ENCODE measurements at regions not wholly inside any gene's neighbourhood (a gene's known extent, or its start where the extent isn't known, plus 50 kb on each side); places are given as distances from the start of the nearest gene placed in this dataset.

DNA sequence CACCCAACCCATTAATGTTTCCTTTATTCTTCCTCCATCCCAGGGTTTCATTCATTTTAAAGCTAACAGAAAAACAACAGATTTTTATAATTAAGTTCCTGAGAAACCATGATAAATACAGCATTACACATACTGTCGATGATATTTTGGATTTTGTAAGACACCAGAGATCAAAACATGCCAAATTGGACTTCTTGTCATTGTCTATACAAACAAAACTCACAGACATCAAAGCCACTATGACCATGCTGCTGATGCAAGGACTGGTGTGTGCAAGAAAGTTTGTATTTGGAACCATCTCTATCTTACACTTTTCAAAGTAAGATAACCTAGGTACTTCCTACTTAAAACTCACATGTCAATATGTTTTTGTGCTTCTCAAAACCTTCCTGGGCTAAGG lies 294.0 kb upstream of the UGT8 start:
- H3F3A ChIP-seq (ENCODE audit: insufficient read depth, low read length, poor library complexity, severe bottlenecking) = no peaks in the 10 kb centered on the region
- no peaks in the 10 kb centered on the region for H3K27me3 ChIP-seq (ENCODE audit: insufficient read depth, low read depth, low read length)
- H3K9ac ChIP-seq (ENCODE audit: low read length) = no peak overlapping the region
- H2AFZ ChIP-seq (ENCODE audit: low read depth, low read length) = no peak overlapping the region
- no peak overlapping the region for H3K27ac ChIP-seq (ENCODE audit: low read length)
- no peaks in the 10 kb centered on the region for H3K9me3 ChIP-seq (ENCODE audit: low read length)
- no peaks in the 10 kb centered on the region for H4K20me1 ChIP-seq (ENCODE audit: insufficient read depth)
- no peak overlapping the region for H3K4me3 ChIP-seq (ENCODE audit: low read length)
- no peaks in the 10 kb centered on the region for H3K9me2 ChIP-seq (ENCODE audit: insufficient read depth, low read length)
- no peak overlapping the region for H3K4me2 ChIP-seq (ENCODE audit: low read length)
- TF ChIP-seq TAF1 (IDR thresholded peaks at IDR 0.05; ENCODE audit: low read depth) (no peak), POLR2AphosphoS5 (IDR thresholded peaks at IDR 0.05) (no peak), RAD21 (conservative IDR thresholded peaks at IDR 0.05) (no peak), EP300 (conservative IDR thresholded peaks at IDR 0.05; ENCODE audit: poor library complexity, severe bottlenecking) (no peak), EZH2 (IDR thresholded peaks at IDR 0.05; ENCODE audit: borderline replicate concordance, insufficient read depth, low read length, poor library complexity, severe bottlenecking) (no peak), MXI1 (conservative IDR thresholded peaks at IDR 0.05; ENCODE audit: poor library complexity, severe bottlenecking) (no peak), SMC3 (conservative IDR thresholded peaks at IDR 0.05; ENCODE audit: poor library complexity) (no peak)
- TF ChIP-seq, protein P1, sequence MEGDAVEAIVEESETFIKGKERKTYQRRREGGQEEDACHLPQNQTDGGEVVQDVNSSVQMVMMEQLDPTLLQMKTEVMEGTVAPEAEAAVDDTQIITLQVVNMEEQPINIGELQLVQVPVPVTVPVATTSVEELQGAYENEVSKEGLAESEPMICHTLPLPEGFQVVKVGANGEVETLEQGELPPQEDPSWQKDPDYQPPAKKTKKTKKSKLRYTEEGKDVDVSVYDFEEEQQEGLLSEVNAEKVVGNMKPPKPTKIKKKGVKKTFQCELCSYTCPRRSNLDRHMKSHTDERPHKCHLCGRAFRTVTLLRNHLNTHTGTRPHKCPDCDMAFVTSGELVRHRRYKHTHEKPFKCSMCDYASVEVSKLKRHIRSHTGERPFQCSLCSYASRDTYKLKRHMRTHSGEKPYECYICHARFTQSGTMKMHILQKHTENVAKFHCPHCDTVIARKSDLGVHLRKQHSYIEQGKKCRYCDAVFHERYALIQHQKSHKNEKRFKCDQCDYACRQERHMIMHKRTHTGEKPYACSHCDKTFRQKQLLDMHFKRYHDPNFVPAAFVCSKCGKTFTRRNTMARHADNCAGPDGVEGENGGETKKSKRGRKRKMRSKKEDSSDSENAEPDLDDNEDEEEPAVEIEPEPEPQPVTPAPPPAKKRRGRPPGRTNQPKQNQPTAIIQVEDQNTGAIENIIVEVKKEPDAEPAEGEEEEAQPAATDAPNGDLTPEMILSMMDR (IDR thresholded peaks at IDR 0.05; ENCODE audit: poor library complexity, severe bottlenecking) = no peak
- TF ChIP-seq, protein P2, sequence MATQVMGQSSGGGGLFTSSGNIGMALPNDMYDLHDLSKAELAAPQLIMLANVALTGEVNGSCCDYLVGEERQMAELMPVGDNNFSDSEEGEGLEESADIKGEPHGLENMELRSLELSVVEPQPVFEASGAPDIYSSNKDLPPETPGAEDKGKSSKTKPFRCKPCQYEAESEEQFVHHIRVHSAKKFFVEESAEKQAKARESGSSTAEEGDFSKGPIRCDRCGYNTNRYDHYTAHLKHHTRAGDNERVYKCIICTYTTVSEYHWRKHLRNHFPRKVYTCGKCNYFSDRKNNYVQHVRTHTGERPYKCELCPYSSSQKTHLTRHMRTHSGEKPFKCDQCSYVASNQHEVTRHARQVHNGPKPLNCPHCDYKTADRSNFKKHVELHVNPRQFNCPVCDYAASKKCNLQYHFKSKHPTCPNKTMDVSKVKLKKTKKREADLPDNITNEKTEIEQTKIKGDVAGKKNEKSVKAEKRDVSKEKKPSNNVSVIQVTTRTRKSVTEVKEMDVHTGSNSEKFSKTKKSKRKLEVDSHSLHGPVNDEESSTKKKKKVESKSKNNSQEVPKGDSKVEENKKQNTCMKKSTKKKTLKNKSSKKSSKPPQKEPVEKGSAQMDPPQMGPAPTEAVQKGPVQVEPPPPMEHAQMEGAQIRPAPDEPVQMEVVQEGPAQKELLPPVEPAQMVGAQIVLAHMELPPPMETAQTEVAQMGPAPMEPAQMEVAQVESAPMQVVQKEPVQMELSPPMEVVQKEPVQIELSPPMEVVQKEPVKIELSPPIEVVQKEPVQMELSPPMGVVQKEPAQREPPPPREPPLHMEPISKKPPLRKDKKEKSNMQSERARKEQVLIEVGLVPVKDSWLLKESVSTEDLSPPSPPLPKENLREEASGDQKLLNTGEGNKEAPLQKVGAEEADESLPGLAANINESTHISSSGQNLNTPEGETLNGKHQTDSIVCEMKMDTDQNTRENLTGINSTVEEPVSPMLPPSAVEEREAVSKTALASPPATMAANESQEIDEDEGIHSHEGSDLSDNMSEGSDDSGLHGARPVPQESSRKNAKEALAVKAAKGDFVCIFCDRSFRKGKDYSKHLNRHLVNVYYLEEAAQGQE (IDR thresholded peaks at IDR 0.05; ENCODE audit: borderline replicate concordance) = no peak
- no peaks in the 10 kb centered on the region for H3K36me3 ChIP-seq (ENCODE audit: insufficient read depth, low read length)
- no peaks in the 10 kb centered on the region for H3K79me2 ChIP-seq (replicated peaks; ENCODE audit: insufficient read depth, low read length)

DNA sequence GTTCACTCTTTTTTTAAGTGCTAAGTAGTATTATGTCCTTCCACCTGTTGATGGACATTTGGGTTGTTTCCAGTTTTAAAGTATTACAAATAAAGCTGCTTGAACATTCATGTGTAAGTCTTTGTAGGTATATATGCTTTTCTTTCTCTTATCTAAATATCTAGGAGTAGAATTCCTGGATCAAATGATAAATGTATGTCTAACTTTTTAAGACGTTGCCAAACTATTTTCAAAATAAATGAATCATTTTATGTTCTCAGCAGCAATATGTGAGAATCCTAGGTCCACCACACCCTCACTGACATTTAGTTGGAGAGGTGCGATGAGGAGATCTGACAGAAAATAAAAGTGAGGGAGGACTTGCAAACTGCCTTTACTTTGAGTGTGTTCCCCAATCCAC lies 291.7 kb upstream of the UGT8 start:
- no peaks in the 10 kb centered on the region for H3K9me3 ChIP-seq (ENCODE audit: low read length)
- no peaks in the 10 kb centered on the region for H3F3A ChIP-seq (ENCODE audit: insufficient read depth, low read length, poor library complexity, severe bottlenecking)
- no peak overlapping the region for H3K9ac ChIP-seq (ENCODE audit: low read length)
- no peaks in the 10 kb centered on the region for H3K9me2 ChIP-seq (ENCODE audit: insufficient read depth, low read length)
- H2AFZ ChIP-seq (ENCODE audit: low read depth, low read length) = no peak overlapping the region
- no peak overlapping the region for H3K4me2 ChIP-seq (ENCODE audit: low read length)
- H3K27me3 ChIP-seq (ENCODE audit: insufficient read depth, low read depth, low read length) = no peaks in the 10 kb centered on the region
- H3K36me3 ChIP-seq (ENCODE audit: insufficient read depth, low read length) = no peaks in the 10 kb centered on the region
- H4K20me1 ChIP-seq (ENCODE audit: insufficient read depth) = no peaks in the 10 kb centered on the region
- H3K4me3 ChIP-seq (ENCODE audit: low read length) = no peak overlapping the region
- H3K27ac ChIP-seq (ENCODE audit: low read length) = no peak overlapping the region
- TF ChIP-seq MXI1 (conservative IDR thresholded peaks at IDR 0.05; ENCODE audit: poor library complexity, severe bottlenecking) (no peak), POLR2AphosphoS5 (IDR thresholded peaks at IDR 0.05) (no peak), EP300 (conservative IDR thresholded peaks at IDR 0.05; ENCODE audit: poor library complexity, severe bottlenecking) (no peak), TAF1 (IDR thresholded peaks at IDR 0.05; ENCODE audit: low read depth) (no peak), RAD21 (conservative IDR thresholded peaks at IDR 0.05) (no peak), SMC3 (conservative IDR thresholded peaks at IDR 0.05; ENCODE audit: poor library complexity) (no peak), EZH2 (IDR thresholded peaks at IDR 0.05; ENCODE audit: borderline replicate concordance, insufficient read depth, low read length, poor library complexity, severe bottlenecking) (no peak)
- TF ChIP-seq, protein P2 (IDR thresholded peaks at IDR 0.05; ENCODE audit: borderline replicate concordance) = no peak
- TF ChIP-seq, protein P1 (IDR thresholded peaks at IDR 0.05; ENCODE audit: poor library complexity, severe bottlenecking) = no peak
- H3K79me2 ChIP-seq (replicated peaks; ENCODE audit: insufficient read depth, low read length) = no peaks in the 10 kb centered on the region
